ENCODE measurements at regions not wholly inside any gene's neighbourhood (a gene's known extent, or its start where the extent isn't known, plus 50 kb on each side); places are given as distances from the start of the nearest gene placed in this dataset.
"Not testable (repeated sequence)": the region's sequence is repeated elsewhere in the genome, so short reads cannot be mapped to it uniquely, and the experiment has no call there.

DNA sequence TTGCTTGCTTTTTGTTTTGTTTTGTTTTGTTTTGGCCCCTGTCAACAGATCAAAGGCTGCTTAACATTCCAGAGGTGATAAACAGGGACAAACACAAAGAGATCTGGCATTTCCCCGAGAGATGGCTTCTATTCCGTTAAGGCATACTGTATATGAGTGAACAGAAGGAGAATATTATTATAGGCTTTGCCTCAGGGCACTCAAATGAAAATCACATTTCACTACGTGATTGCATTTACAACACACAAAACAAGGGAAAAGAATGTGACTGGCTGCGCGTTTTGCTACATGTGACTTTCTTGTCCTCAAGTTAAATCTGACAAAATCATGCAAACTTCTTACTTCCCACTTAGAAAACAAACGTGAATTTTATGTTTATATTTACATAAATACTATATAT is 1037.9 kb upstream of the DDX18 start:
- ChIA-PET CTCF (no interaction called here), POLR2A (no interaction called here)
- no peaks in the 10 kb centered on the region for H3K4me1 Mint-ChIP-seq

DNA sequence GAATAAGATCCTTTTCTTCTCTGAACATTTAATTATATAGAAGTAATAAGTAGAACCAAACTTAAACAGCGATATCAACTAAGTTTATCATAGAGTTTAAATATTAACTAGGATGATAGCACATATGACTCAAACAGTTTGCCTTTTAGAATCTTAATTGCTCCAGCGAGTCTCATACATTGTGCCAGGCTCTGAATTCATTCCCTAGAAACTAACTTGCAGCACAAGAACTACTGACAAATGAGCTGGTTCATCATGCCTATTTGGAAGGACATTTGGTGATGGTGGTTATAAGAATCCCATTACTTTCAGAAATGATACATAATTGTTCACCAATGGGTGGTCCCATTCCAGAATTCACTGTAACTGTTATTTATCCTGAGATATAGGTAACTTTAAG is 1026.6 kb upstream of the DDX18 start:
- H3K4me3 Mint-ChIP-seq, result no peak overlapping the region
- ChIA-PET CTCF (no interaction called here), POLR2A (no interaction called here)
- DNase-seq (no peak), ATAC-seq (ENCODE audit: low read depth) (no peak)
- no peaks in the 10 kb centered on the region for H3K36me3 Mint-ChIP-seq (ENCODE audit: low read depth)
- TF ChIP-seq, protein P1, sequence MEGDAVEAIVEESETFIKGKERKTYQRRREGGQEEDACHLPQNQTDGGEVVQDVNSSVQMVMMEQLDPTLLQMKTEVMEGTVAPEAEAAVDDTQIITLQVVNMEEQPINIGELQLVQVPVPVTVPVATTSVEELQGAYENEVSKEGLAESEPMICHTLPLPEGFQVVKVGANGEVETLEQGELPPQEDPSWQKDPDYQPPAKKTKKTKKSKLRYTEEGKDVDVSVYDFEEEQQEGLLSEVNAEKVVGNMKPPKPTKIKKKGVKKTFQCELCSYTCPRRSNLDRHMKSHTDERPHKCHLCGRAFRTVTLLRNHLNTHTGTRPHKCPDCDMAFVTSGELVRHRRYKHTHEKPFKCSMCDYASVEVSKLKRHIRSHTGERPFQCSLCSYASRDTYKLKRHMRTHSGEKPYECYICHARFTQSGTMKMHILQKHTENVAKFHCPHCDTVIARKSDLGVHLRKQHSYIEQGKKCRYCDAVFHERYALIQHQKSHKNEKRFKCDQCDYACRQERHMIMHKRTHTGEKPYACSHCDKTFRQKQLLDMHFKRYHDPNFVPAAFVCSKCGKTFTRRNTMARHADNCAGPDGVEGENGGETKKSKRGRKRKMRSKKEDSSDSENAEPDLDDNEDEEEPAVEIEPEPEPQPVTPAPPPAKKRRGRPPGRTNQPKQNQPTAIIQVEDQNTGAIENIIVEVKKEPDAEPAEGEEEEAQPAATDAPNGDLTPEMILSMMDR (IDR thresholded peaks at IDR 0.05), result no peak
- H3K27ac Mint-ChIP-seq, result no peak overlapping the region
- intact Hi-C loops (cut with micrococcal nuclease), result no loop called here
- no peaks in the 10 kb centered on the region for H3K4me1 Mint-ChIP-seq
- H3K27me3 Mint-ChIP-seq, result no peaks in the 10 kb centered on the region
- H3K9me3 Mint-ChIP-seq, result no peaks in the 10 kb centered on the region

More for the DNA sequence above, 1037.9 kb upstream of the DDX18 start:
- Mint-ChIP-seq H3K27me3 (no peaks in the 10 kb centered on the region), H3K27ac (no peak overlapping the region), H3K4me3 (no peak overlapping the region), H3K9me3 (peaks cover 12% of the 10 kb centered on the region), H3K36me3 (ENCODE audit: low read depth) (no peaks in the 10 kb centered on the region)
- ATAC-seq (ENCODE audit: low read depth) (no peak), DNase-seq (no peak)
- TF ChIP-seq, protein P1 (IDR thresholded peaks at IDR 0.05), result no peak
- intact Hi-C loops (cut with micrococcal nuclease), result no loop called here

DNA sequence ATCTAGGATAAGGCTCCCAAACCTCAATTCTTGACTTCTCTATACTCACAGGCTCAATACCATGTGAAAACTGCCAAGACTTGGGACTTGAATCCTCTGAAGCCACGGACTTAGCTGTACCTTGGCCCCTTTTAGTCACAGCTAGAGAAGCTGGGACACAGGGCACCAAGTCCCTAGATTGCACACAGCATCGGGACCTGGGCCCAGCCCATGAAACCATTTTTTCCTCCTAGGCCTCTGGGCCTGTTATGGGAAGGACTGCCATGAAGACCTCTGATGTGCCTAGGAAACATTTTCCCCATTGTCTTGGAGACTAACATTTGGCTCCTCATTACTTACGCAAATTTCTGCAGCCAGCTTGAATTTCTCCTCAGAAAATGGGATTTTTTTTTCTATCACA is 1011.8 kb upstream of the DDX18 start:
- Mint-ChIP-seq H3K36me3 (ENCODE audit: low read depth) (no peaks in the 10 kb centered on the region), H3K4me3 (no peak overlapping the region), H3K9me3 (peaks cover 26% of the 10 kb centered on the region), H3K4me1 (no peaks in the 10 kb centered on the region), H3K27me3 (no peaks in the 10 kb centered on the region), H3K27ac (no peak overlapping the region)
- TF ChIP-seq, protein P1 (IDR thresholded peaks at IDR 0.05), result no peak
- ChIA-PET POLR2A (no interaction called here), CTCF (no interaction called here)
- no peak for DNase-seq
- intact Hi-C loops (cut with micrococcal nuclease), result no loop called here
- ATAC-seq (ENCODE audit: low read depth), result no peak

DNA sequence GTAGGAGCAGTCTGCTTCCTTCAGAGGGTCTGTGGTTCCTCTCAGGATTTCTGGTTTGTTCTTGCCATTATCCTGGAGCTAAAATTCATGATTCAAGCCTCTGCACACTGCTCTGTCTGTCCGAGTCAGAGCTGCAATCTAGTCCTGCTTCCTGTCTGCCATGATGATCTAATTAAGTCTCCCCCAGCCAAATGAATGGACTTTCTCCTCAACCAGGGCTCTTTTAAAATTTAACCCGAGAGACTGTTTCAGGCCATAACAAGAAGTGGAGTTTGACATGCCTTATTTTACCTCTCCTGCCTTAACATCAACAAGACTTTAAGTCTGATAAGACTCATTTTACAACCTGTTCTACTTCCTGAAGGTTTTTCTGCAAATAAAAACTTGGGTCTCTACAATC is 1009.6 kb upstream of the DDX18 start:
- ATAC-seq (ENCODE audit: low read depth) (no peak), DNase-seq (no peak)
- TF ChIP-seq, protein P1 (IDR thresholded peaks at IDR 0.05), result no peak
- ChIA-PET CTCF (no interaction called here), POLR2A (no interaction called here)
- H3K27ac Mint-ChIP-seq, result no peak overlapping the region
- H3K36me3 Mint-ChIP-seq (ENCODE audit: low read depth), result no peaks in the 10 kb centered on the region
- intact Hi-C loops (cut with micrococcal nuclease), result no loop called here
- peaks cover 19% of the 10 kb centered on the region for H3K9me3 Mint-ChIP-seq
- H3K4me1 Mint-ChIP-seq, result no peaks in the 10 kb centered on the region
- H3K4me3 Mint-ChIP-seq, result no peak overlapping the region
- H3K27me3 Mint-ChIP-seq, result no peaks in the 10 kb centered on the region

DNA sequence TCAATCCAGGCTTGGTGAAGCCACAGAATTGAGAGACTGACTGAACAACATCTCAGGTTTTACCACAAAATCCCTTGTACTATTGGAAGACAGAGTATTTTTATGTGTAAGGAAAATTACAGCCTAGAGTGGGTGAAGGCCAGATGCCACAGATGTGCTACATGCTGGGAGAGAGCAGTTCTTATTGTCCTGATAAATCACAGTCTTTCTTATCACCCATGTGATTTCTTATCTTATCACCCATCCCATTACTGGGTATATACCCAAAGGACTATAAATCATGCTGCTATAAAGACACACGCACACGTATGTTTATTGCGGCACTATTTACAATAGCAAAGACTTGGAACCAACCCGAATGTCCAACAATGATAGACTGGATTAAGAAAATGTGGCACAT is 1008.0 kb upstream of the DDX18 start:
- DNase-seq; H3K4me3 Mint-ChIP-seq; intact Hi-C loops (cut with micrococcal nuclease); CTCF ChIA-PET; H3K4me1 Mint-ChIP-seq; H3K27me3 Mint-ChIP-seq; POLR2A ChIA-PET; H3K27ac Mint-ChIP-seq; ATAC-seq (ENCODE audit: low read depth); H3K36me3 Mint-ChIP-seq (ENCODE audit: low read depth): not testable (repeated sequence)
- peaks cover 16% of the 10 kb centered on the region for H3K9me3 Mint-ChIP-seq

DNA sequence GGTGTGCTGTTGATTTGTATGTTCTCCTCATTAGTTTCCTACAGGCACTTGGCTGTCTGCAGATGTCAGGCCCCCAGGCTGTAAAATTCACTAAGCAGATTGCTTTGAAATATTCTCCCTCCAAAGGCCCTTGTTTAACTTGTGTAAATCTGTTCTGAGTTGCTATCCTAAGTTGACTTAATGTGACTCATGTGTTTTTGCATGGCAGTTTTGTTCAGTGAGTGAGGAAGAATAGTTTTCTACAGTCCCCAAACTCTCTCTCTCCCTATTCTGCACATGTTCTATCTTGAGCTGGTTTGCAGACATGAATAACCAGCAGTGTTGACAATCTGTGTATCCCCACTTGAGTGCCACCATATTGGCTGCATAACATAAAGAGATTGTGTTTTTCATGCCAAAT is 1005.4 kb upstream of the DDX18 start:
- DNase-seq (no peak), ATAC-seq (ENCODE audit: low read depth) (no peak)
- H3K4me3 Mint-ChIP-seq, result no peak overlapping the region
- intact Hi-C loops (cut with micrococcal nuclease), result no loop called here
- no peaks in the 10 kb centered on the region for H3K27me3 Mint-ChIP-seq
- no peaks in the 10 kb centered on the region for H3K4me1 Mint-ChIP-seq
- ChIA-PET CTCF (no interaction called here), POLR2A (no interaction called here)
- H3K36me3 Mint-ChIP-seq (ENCODE audit: low read depth), result no peaks in the 10 kb centered on the region
- TF ChIP-seq, protein P1 (IDR thresholded peaks at IDR 0.05), result no peak
- no peak overlapping the region for H3K27ac Mint-ChIP-seq
- H3K9me3 Mint-ChIP-seq, result peaks cover 11% of the 10 kb centered on the region
